Esophagus squamous epithelium (tissue), 4 donors: ENCODE measurements at regions not wholly inside any gene's neighbourhood (a gene's known extent, or its start where the extent isn't known, plus 50 kb on each side); places are given as distances from the start of the nearest gene placed in this dataset.

ENCODE experiments used
- CTCF ChIP-seq, 6 experiments: fragments of 450-650 bp in 4 of 6; fragments of 200-600 bp in 2 of 6; sonication (generic) in 2 of 6; IDR thresholded peaks; one replicate each; pipeline ENCODE4 v1.5.1; 2016 to 2019; ENCODE audit warnings: antibody characterized with exemption in 6 of 6, mild to moderate bottlenecking in 4 of 6, moderate library complexity in 4 of 6
- POLR2A ChIP-seq, 4 donors: fragments of 450-650 bp; IDR thresholded peaks; one replicate each; pipeline ENCODE4 v1.6.1; 2017; ENCODE audit warnings: antibody characterized with exemption in 4 of 4, mild to moderate bottlenecking in 4 of 4, moderate library complexity in 3 of 4

DNA sequence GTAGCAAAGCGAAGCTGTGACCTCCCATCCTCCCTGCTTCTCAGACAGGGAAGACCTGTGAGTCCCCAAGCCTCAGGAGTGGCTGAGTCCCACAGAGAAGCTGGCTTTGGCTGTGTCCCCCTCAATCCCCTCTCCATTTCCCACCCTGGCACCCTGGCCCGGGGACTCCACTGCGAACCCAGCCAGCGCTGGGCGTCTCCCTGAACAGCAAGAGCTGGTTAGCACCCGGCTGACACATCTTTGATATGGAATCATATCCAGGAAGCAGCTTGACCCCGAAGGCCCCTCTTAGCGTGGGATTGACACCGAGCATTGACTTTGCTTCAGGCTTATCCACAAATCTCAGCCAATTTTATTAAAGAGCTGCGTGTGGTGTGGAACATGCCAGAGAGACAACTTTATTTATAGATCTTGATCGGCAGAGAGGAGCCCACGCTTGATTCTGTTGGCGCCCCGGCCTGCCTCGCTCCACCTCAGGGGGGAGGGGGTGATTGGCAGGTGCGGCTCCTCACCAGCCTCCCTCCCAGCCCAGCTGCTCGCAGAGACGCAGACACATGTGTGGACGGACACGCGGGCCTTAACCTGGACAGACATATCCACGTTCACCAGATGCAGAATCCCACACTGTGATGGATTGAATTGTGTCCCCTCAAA is 120.7 kb upstream of the MVB12B start:
- TF ChIP-seq CTCF (IDR thresholded peaks at IDR 0.05) (no peak), POLR2A (IDR thresholded peaks at IDR 0.05) (no peak)
